Fibroblast of gingiva (primary cell): ENCODE measurements at regions not wholly inside any gene's neighbourhood (a gene's known extent, or its start where the extent isn't known, plus 50 kb on each side); places are given as distances from the start of the nearest gene placed in this dataset.

Source experiments
- DNase-seq: peaks from one replicate; pipeline ENCODE4 v3.0.0-alpha.2; 2011; ENCODE audit warnings: low read depth

DNA sequence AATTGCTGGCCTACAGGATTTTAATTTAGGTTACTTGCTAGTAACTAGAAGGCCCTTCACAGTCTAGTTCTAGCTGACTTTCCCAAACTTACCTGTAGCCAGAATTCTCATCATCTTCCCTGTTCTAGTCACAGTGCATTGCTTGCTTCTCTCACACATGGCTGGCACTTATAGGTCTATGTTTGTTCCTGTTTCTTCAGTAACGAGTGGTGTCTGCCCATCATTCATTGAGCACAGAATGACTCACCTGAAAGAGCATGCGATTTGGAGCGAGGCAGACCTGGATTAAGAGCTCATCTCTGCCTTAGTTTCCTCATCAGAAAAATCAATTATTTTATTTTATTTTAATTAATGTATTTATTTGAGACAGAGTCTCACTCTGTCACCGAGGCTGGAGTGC lies 201.7 kb upstream of the ANK2 start:
- no peak for DNase-seq

DNA sequence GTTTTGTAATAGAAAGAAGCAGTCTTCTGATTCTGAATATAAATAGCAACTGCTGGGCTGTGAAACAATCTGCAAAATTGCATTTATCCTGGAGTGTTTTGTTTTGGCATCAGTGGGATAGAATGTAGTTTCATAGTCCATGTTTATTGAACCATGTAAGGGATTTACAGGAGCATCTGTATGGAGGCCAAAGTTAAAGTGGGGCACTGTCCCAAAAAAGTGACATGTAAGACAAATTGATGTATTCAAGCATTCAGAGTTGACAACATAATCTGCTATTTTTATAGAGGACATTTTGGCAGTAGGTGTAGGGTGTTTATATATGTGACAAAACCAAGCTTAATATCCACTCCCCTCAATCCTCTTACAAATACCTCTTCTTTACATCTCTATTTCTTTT lies 200.5 kb upstream of the ANK2 start:
- no peak for DNase-seq

GRCh38 chr4:112852601-112853000 lies 196.9 kb upstream of the ANK2 start:
- DNase-seq = peak; percentile 2

DNA sequence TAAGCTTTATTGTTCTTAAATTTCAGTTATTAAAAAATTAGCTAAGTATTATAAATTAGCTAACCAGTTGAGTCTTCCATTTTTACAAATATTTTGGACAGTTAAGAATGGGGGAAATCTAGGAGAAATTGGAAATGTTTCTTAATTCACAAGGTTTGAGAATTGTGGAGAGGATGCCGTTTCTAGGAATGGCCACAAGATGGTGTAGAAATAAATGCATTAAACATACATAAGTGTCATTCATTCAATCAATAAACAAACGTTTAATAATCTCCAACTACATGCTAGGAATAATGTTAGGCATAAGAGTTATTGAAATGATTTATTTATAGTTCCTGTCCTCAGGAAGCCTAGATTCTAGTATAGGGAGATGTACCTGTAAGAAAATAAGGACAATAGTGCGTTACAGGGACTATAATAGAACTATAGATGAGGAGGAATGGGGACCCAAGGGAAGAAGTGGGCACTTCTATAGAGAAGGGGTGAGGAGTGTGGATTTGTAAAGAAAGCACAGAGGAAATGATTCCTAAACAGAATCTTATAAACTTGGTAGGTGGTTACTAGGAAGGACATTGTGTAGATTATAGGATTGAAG lies 195.7 kb upstream of the ANK2 start:
- peak; percentile 6 for DNase-seq

GRCh38 chr4:112854420-112854819 lies 195.0 kb upstream of the ANK2 start:
- DNase-seq = no peak

GRCh38 chr4:112855058-112855457 lies 194.4 kb upstream of the ANK2 start:
- no peak for DNase-seq

GRCh38 chr4:112857461-112857860 lies 192.0 kb upstream of the ANK2 start:
- peak; percentile 72 for DNase-seq

- DNase-seq = no peak
These were observed 190.7 kb upstream of the ANK2 start for GRCh38 chr4:112858751-112859150.

DNA sequence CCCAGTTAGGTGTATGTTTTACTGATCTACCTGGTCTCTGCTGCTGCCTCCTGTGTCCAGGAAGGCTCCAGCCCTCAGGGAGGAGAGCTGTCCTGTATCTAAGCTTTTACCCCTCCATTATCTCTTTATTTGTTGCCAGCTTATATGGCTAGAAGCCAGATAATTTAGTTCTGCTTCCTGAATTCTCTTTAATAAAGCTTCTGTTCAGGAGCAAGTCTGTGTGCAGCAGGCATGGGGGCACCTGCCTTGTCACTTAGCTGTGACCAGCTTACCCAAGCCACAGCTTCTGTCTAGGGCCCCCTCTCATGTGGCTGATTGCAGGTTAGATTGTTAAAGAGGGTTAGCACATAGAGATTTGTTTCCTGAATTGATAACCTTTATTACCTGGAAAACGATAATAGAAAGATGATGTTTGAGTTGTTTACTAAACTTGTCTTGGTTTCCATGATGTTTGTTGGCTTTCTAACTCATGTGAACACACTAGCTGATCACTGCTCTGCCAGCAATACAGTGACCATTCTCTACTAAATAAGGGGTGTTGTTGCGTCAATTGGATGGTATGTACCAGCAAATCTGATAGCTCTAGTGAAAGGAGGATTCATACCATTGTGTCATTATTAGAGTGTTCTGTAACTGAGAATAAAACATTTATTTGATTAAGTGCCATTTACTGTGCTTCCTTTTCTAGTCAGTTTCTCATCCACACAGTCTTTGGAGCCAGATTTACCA lies 189.8 kb upstream of the ANK2 start:
- no peak for DNase-seq

DNA sequence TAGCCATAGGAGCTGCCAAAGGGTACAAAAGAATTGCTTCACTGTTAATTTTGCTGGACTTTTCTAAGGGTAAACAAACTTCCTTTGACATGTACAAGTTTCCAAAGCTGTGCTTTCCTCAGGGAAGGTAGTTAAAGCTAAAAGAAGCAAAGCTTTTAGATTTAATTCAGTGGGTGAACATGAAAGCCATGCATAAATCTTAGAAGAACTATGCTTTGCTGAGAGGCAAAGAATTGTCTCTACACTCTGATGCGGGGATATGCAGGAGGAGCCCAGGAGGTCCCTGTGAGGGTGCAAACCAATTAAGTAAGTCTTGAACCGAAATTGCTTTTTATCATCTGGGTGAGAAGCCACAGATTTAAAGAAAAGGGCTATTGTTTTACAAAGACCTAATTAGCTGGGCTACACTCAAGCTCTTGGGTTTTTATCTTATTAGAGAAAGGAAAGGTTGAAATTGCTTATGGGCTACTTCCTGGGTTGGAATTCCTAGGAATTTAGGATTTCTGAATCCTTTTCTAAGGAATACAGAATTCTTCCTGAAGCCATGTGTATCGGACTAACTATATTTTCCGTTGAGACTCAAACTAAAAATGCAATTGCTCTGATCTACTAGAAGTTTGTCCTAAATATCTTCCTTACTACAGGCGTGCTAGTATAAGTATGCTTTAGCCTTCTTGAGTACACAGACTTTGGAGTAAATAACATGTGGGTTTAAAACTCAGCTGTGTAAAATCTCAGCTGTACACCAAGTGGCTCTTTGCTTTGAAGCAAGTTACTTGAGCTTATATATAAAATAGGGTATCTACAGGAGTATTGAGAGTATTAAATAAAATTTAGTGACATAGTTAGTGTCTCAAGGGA lies 188.4 kb upstream of the ANK2 start:
- no peak for DNase-seq

DNA sequence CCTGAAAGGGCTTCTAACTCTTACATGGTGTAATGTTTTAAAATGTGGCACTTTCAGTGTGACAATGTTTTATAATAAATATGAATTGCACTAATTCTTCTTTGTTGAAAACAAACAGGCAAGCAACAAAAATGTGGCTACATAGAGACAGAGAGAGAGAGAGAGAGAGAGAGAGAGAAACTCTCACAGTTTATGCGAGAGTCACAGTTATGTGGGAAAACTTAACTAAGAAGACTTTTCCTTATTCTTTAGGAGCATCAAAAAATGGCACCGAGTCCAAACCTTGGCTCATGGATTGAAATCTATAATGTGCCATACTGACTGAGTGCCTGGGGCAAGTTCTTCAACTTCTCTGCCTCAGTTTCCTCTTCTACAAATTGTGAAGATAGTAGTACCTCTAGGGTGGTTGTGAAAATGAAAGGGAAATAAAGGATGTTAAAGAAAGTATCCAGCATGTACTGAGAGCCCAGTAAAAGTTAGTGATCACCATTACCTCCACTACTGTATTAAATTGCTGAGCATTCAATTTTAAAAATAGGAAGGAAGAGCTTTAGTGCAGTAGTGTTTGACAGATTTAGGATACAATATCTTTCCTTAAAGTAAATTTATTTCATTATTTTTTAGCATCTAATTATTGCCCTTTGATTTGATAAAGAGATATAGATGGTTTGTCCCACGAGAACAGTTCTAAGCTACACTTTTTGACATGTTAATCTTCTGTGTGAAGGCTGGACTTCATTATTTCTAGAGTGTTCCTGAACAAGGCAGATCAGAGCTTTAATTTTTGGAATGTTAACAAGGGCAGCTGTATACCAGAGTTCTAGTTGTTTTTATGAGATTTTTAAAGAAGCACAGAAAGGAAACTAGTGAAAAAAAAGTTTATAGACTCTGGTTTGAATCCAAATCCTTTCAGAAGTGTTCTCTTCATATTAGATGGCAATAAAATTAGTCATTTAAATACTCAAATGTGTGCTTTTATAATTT lies 187.5 kb upstream of the ANK2 start:
- DNase-seq = no peak

DNA sequence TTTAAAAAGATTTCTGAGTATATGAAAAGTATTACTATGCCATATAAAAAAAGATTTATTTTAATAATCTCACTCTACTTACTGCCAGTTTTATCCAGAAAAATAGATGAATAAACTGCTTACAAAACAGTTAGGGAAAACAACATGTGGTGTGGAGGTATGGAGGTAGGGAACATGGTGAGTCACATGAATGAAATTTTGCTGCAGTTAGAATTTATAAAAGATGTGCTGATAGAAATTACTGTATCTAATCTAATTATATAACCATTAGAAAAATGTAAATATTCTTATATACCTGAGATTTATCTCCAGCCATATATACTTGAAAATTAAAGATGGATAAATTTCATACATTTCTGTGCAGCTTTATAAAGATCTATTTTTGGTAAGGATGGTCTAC lies 184.0 kb upstream of the ANK2 start:
- DNase-seq = no peak

GRCh38 chr4:112876316-112876715 lies 173.1 kb upstream of the ANK2 start:
- no peak for DNase-seq

- DNase-seq = no peak
These were observed 167.6 kb upstream of the ANK2 start for GRCh38 chr4:112881842-112882241.

DNA sequence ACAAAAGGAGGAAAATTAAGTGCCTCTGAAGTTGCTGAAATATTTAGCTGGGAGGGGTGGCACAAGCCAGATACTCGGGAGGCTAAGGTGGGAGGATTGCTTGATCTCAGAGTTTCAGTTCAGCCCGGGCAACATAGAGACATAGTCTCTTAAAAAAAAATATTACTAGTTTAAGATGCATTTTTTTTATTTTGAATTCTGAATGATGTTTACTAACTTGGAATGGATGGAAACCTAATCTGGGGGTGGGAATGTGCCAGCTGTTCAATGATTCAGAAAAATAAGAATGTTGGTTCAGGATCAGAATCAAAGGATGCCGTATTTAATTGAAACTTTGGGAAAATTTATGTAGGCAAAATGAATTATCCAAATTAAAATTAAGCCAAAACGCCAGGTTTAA lies 167.2 kb upstream of the ANK2 start:
- no peak for DNase-seq

DNA sequence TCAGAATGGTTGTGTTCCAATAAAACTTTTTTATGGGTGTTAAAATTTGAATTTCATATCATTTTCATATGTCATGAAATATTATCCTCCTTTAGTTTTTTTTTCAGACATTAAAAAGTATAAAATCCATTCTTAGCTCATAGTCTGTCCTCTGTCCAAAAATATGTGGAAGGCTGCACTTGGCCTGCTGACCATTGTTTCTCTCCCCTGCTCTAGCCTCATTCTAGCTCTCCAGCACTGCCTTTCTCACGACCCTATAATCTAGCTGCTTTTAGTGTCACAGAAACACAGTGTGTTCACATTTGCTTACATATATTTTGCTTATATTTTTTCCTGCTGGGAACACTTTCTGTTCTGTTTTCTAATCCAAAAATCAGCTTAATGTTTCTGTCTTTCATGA lies 165.0 kb upstream of the ANK2 start:
- DNase-seq = no peak

- no peak for DNase-seq
These were observed 163.6 kb upstream of the ANK2 start for GRCh38 chr4:112885897-112886296.

DNA sequence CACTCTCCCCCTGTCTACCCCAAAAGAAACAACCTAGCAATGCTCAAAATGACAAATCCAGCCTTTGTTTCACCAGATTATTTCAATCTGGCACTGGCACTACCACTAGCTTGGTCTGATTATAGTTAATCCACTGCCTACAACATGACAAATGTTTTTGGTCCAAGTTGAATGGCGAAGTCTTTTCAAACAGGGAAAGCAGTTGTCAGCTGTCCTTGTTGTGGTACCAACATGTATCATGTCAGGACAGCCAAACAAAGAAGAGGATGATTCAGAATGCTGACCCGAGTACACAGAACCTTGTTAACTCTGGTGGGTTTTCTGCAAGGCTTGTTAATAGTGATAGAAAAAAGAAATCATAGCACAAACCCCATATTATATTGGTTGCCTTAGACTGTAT lies 160.8 kb upstream of the ANK2 start:
- no peak for DNase-seq

DNA sequence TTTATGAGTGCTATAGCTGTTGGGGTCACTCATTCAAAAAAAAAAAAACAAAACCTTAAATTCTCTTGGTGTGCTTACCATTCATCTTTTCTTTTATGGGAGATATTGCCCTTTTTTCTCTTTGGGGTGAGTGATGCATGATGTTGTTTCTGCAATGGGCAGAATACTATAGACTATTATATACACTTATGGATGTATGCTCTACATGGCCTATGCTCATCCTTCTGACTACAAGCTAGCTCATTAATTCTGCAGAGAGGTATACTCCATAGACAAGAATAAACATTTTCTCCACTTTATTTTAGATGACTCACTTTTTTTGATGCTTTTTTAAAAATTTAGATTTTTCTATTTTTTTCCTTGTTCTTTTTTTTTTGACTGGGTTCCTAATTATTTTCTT lies 160.3 kb upstream of the ANK2 start:
- DNase-seq = no peak

- peak; percentile 91 for DNase-seq
These were observed 159.6 kb upstream of the ANK2 start for GRCh38 chr4:112889619-112890527.

GRCh38 chr4:112894480-112894879 lies 155.0 kb upstream of the ANK2 start:
- DNase-seq = no peak
